GM21390 (cell line): ENCODE measurements at regions not wholly inside any gene's neighbourhood (a gene's known extent, or its start where the extent isn't known, plus 50 kb on each side); places are given as distances from the start of the nearest gene placed in this dataset.
"Not testable (repeated sequence)": the region's sequence is repeated elsewhere in the genome, so short reads cannot be mapped to it uniquely, and the experiment has no call there.

Experiments used
- ATAC-seq: cut with Tn5 transposase; IDR thresholded peaks from one replicate; pipeline ENCODE4 v1.9.1; 2021; ENCODE audit not compliant: unreplicated experiment

GRCh38 chrX:96430756-96431455, 253.7 kb upstream of the DIAPH2 start:
- ATAC-seq, result no peak

GRCh38 chrX:96432647-96433046, 252.0 kb upstream of the DIAPH2 start:
- ATAC-seq, result no peak

- ATAC-seq, result no peak
Measured at GRCh38 chrX:96433409-96434077, 251.1 kb upstream of the DIAPH2 start.

- ATAC-seq, result no peak
Measured at GRCh38 chrX:96435378-96436035, 249.1 kb upstream of the DIAPH2 start.

- ATAC-seq, result no peak
Measured at GRCh38 chrX:96436105-96436504, 248.5 kb upstream of the DIAPH2 start.

GRCh38 chrX:96438803-96439202, 245.8 kb upstream of the DIAPH2 start:
- ATAC-seq, result no peak

- ATAC-seq, result no peak
Measured at GRCh38 chrX:96440941-96441340, 243.7 kb upstream of the DIAPH2 start.

- no peak for ATAC-seq
Measured at GRCh38 chrX:96445531-96446065, 239.0 kb upstream of the DIAPH2 start.

- no peak for ATAC-seq
Measured at GRCh38 chrX:96446524-96446923, 238.1 kb upstream of the DIAPH2 start.

GRCh38 chrX:96447161-96447560, 237.5 kb upstream of the DIAPH2 start:
- ATAC-seq, result no peak

- ATAC-seq, result no peak
Measured at GRCh38 chrX:96449191-96449590, 235.5 kb upstream of the DIAPH2 start.

GRCh38 chrX:96449896-96450295, 234.7 kb upstream of the DIAPH2 start:
- ATAC-seq, result no peak

GRCh38 chrX:96453139-96453538, 231.5 kb upstream of the DIAPH2 start:
- peak; percentile 86 for ATAC-seq

GRCh38 chrX:96455078-96455477, 229.6 kb upstream of the DIAPH2 start:
- no peak for ATAC-seq

- no peak for ATAC-seq
Measured at GRCh38 chrX:96464880-96465558, 219.6 kb upstream of the DIAPH2 start.

- ATAC-seq, result no peak
Measured at GRCh38 chrX:96474029-96474740, 210.5 kb upstream of the DIAPH2 start.

GRCh38 chrX:96474741-96475125, 209.9 kb upstream of the DIAPH2 start:
- ATAC-seq, result no peak

- no peak for ATAC-seq
Measured at GRCh38 chrX:96480081-96480480, 204.6 kb upstream of the DIAPH2 start.

GRCh38 chrX:96481831-96482230, 202.8 kb upstream of the DIAPH2 start:
- no peak for ATAC-seq

GRCh38 chrX:96483647-96484160, 200.9 kb upstream of the DIAPH2 start:
- ATAC-seq, result no peak

- ATAC-seq, result not testable (repeated sequence)
Measured at GRCh38 chrX:96486687-96487086, 198.0 kb upstream of the DIAPH2 start.
